BJ (cell line): ENCODE measurements at regions not wholly inside any gene's neighbourhood (a gene's known extent, or its start where the extent isn't known, plus 50 kb on each side); places are given as distances from the start of the nearest gene placed in this dataset.
"Not testable (repeated sequence)": the region's sequence is repeated elsewhere in the genome, so short reads cannot be mapped to it uniquely, and the experiment has no call there.

ENCODE experiments used
- CTCF ChIA-PET: fragments of 350-600 bp; formaldehyde crosslinking; extraction: SDS; loops from one replicate; lab custom pipeline; 2021; ENCODE audit warnings: antibody characterized with exemption, inconsistent platforms; lab: Yijun Ruan, JAX
- POLR2A ChIA-PET: fragments of 300-600 bp; sonication (Branson Sonifier 250); formaldehyde crosslinking; extraction: SDS; loops from one replicate; lab custom pipeline; 2021; ENCODE audit warnings: antibody characterized with exemption; lab: Charles Lee
- DNase-seq: peaks from one replicate; pipeline ENCODE4 v3.0.0-alpha.2; 2011; ENCODE audit warnings: low read depth
- H3K27me3 ChIP-seq: 2 replicates; pipeline ENCODE4 v1.6.0; 2011; ENCODE audit warnings: low read length; ENCODE audit not compliant: control insufficient read depth, insufficient read depth
- H3K36me3 ChIP-seq: 2 replicates; pipeline ENCODE4 v1.5.1; 2011; ENCODE audit warnings: low read length; ENCODE audit not compliant: control insufficient read depth, insufficient read depth
- H3K4me3 ChIP-seq: 2 replicates; pipeline ENCODE4 v1.5.1; 2011; ENCODE audit warnings: low read depth, mild to moderate bottlenecking, control low read depth, low read length
- TF ChIP-seq, protein P1 (sequence below): IDR thresholded peaks from 2 replicates; pipeline ENCODE4 v1.5.1; 2011; ENCODE audit warnings: low read depth, mild to moderate bottlenecking, control low read depth, inconsistent platforms, low read length, moderate library complexity; ENCODE audit not compliant: insufficient read depth

DNA sequence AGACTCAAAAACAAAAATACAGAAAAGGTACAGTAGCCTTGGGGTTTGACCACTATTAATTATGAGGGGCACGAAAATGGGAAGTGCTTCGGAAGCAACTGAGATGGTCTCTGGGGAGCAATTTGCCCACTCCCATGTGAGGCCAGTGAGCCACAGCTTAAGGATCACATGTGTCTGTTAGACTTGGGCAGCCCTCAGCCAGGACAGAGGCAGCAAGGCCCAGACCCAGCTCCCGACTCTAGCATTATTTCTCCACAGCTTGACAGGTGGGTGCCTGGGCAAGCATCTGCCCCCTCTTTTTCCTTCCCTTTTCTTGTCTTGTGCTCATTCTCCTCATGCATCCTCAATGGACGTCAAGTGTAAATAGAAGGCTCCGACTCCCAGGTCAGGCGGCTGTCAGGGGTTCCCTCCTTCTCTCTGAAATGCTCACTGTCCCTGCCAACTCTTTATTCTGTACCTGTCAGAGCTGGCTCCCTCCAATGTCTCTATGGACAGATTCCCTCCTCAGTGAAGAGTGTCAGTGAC is 137.0 kb upstream of the RCN1 start:
- ChIA-PET POLR2A (no interaction called here), CTCF (no interaction called here)
- no peak overlapping the region for H3K4me3 ChIP-seq
- H3K36me3 ChIP-seq: no peaks in the 10 kb centered on the region
- no peak for DNase-seq
- TF ChIP-seq, protein P1, sequence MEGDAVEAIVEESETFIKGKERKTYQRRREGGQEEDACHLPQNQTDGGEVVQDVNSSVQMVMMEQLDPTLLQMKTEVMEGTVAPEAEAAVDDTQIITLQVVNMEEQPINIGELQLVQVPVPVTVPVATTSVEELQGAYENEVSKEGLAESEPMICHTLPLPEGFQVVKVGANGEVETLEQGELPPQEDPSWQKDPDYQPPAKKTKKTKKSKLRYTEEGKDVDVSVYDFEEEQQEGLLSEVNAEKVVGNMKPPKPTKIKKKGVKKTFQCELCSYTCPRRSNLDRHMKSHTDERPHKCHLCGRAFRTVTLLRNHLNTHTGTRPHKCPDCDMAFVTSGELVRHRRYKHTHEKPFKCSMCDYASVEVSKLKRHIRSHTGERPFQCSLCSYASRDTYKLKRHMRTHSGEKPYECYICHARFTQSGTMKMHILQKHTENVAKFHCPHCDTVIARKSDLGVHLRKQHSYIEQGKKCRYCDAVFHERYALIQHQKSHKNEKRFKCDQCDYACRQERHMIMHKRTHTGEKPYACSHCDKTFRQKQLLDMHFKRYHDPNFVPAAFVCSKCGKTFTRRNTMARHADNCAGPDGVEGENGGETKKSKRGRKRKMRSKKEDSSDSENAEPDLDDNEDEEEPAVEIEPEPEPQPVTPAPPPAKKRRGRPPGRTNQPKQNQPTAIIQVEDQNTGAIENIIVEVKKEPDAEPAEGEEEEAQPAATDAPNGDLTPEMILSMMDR: no peak
- H3K27me3 ChIP-seq: no peaks in the 10 kb centered on the region

DNA sequence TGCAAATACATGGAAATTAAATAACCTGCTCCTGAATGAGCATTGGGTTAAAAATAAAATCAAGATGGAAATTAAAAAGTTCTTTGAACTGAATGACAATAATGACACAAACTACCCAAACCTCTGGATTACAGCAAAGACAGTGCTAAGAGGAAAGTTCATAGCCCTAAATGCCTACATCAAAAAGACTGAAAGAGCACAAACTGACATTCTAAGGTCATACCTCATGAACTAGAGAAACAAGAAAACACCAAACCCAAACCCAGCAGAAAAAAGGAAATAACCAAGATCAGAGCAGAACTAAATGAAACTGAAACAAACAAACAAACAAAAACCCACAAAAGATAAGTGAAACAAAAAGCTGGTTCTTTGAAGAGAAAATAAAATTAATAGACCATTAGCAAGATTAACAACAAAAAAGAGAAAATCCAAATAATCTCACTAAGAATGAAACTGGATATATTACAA is 138.6 kb upstream of the PAX6 start:
- H3K27me3 ChIP-seq, H3K36me3 ChIP-seq, H3K4me3 ChIP-seq, POLR2A ChIA-PET, DNase-seq: not testable (repeated sequence)
- CTCF ChIA-PET: interaction anchor here (1.0 kb wide), 1 partner anchor 9 kb away, joined by 3 read pairs; no protein-coding TSS in a partner anchor

DNA sequence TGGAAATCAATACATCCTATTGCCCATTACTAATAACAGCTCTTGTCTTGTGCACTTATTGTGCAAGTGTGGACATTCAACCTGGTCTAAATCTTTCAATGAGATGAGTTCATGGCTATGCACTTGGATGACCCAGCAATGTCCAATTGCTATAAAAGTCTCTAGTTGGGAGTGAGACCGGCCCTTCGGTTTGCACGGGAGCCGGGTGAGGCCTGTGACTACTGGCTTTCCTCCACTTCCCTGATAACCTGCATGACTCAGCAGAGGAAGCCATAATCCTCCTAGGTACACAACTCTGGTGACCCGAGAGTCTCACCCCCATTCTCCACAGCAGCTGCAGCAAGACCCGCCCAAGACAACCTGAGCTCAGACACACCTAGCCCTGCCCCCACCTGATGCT is 135.9 kb upstream of the PAX6 start:
- H3K36me3 ChIP-seq: no peaks in the 10 kb centered on the region
- H3K4me3 ChIP-seq: no peak overlapping the region
- ChIA-PET CTCF (interaction anchor here (0.6 to 2.8 kb wide), 2 partner anchors 10 to 32 kb away, joined by 3 to 14 read pairs; no protein-coding TSS in a partner anchor), POLR2A (no interaction called here)
- no peaks in the 10 kb centered on the region for H3K27me3 ChIP-seq
- no peak for DNase-seq
- TF ChIP-seq, protein P1: no peak

DNA sequence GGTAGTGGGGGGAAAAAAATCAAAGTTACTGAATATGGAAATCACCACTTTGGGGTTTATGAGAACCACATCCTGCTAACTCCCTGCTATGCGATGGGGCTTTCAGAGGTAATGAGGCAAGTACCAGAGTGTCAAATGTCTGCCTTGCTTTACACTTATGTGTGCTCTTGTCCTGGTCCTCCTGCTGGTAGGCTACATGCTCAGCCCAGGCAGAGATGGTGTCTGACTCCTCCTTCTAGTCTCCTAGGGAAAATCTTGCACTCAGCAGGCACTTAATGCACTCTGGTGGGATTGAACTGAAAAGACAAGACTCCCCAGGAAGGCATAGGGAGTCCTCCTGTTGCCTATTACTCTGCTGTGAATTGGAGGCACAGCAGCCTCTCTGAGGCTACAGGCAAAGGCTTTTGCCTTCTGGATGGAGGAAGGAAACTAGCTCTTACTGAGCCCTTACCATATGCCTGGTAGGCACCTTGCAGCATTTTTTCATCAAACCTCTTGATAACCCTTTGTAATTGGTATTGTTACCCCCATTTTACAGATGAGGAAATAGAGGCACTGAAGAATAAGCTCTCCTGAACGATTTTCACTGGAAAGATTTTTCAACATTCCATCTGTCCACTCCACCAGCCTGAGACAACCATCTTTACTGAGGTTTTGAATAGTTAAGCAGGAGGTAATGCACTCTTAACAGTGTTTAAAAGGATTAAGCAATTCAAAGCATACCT is 132.1 kb upstream of the PAX6 start:
- Histone ChIP-seq H3K4me3 (no peak overlapping the region), H3K27me3 (no peaks in the 10 kb centered on the region; the same call in 1 of the 2 replicates), H3K36me3 (no peaks in the 10 kb centered on the region)
- ChIA-PET CTCF (interaction anchor here (0.6 to 2.2 kb wide), 2 partner anchors 15 to 413 kb away, joined by 3 to 10 read pairs; no protein-coding TSS in a partner anchor), POLR2A (no interaction called here)
- no peak for DNase-seq
- TF ChIP-seq, protein P1: no peak

DNA sequence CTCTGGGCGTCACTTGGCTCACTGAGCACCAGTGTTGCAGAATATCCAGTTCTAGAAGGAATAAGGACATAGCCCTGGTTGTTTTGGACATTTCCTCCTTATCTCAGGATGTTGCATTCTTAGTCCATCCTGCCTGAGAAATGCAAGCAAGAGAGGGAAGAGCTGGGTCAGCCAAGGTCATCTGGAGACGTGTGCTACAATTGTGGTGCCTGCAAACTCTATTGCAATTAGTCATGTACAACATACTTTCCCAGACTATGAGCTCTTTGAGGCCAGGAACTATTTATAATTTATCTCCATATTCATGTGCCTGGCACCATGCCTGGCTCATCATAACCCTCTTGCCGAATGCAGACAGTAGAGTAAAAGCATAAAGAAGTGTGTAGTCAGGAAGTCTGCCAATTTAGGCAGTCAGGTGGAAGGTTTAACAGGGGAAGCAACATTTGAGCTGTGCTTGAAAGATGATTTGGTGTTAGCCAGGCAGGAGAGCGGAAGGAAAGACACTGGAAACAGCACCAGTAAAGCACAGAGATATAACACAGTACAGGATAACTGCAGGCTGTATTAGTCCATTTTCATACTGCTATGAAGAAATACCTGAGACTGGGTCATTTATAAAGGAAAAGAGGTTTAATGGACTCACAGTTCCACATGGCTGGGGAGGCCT is 129.4 kb upstream of the PAX6 start:
- TF ChIP-seq, protein P1: no peak

More for the DNA sequence above, 129.4 kb upstream of the PAX6 start:
- H3K4me3 ChIP-seq: no peak overlapping the region
- ChIA-PET CTCF (interaction anchor here (1.1 kb wide), 1 partner anchor 9 kb away, joined by 3 read pairs; no protein-coding TSS in a partner anchor), POLR2A (no interaction called here)
- no peaks in the 10 kb centered on the region; the same call in 1 of the 2 replicates for H3K27me3 ChIP-seq
- no peaks in the 10 kb centered on the region for H3K36me3 ChIP-seq
- no peak for DNase-seq
